ENCODE measurements at regions not wholly inside any gene's neighbourhood (a gene's known extent, or its start where the extent isn't known, plus 50 kb on each side); places are given as distances from the start of the nearest gene placed in this dataset.

GRCh38 chr4:36494747-36495146 lies 213.3 kb downstream of the DTHD1 start:
- H3K4me1 ChIP-seq (replicated peaks in 1 of 2; ENCODE audit: control insufficient read depth in 2 of 2, insufficient read depth in 2 of 2, low read length in 2 of 2) = no peaks in the 10 kb centered on the region
- no peak for FAIRE-seq
- no peak overlapping the region for H2AFZ ChIP-seq (ENCODE audit: low read depth, low read length)
- no peaks in the 10 kb centered on the region for H4K20me1 ChIP-seq (replicated peaks; ENCODE audit: control insufficient read depth, insufficient read depth, low read length)
- no peak overlapping the region for H3K4me2 ChIP-seq (ENCODE audit: insufficient read depth, low read length)
- H3K27ac ChIP-seq (ENCODE audit: extremely low read depth, low read depth, low read length) = no peak overlapping the region
- H3K27me3 ChIP-seq (ENCODE audit: control insufficient read depth in 2 of 2, insufficient read depth in 2 of 2, low read length in 2 of 2) = no peaks in the 10 kb centered on the region
- no peak for TF ChIP-seq ZBTB43 (CRISPR knock-in tag; IDR thresholded peaks at IDR 0.05)
- TF ChIP-seq TRIM28 (IDR thresholded peaks at IDR 0.05) = no peak
- TF ChIP-seq SIN3B (IDR thresholded peaks at IDR 0.05; ENCODE audit: low read depth) = no peak
- TF ChIP-seq KHSRP (IDR thresholded peaks at IDR 0.05) = no peak
- no peak for TF ChIP-seq ZNF778 (CRISPR knock-in tag; IDR thresholded peaks at IDR 0.05)
- ATAC-seq = no peak
- in situ Hi-C loops (cut with MboI) = no loop called here
- no peaks in the 10 kb centered on the region for H3K9me3 ChIP-seq (replicated peaks; ENCODE audit: control insufficient read depth, insufficient read depth, low read depth, low read length)
- H3K9me1 ChIP-seq (ENCODE audit: control insufficient read depth, insufficient read depth, low read length) = no peaks in the 10 kb centered on the region
- no peak overlapping the region for H3K9ac ChIP-seq (ENCODE audit: insufficient read depth in 1 of 2, low read depth in 2 of 2, low read length in 2 of 2)
- no TSS peak for BruUV-seq (replicated peaks)
- H3K79me2 ChIP-seq (ENCODE audit: control insufficient read depth, insufficient read depth, low read length) = no peaks in the 10 kb centered on the region
- H3K36me3 ChIP-seq (ENCODE audit: control insufficient read depth, insufficient read depth, low read length) = no peaks in the 10 kb centered on the region
- DNase-seq (ENCODE audit: extremely low read depth in 1 of 4, low spot score in 3 of 4) = no peak
- no peak overlapping the region for H3K4me3 ChIP-seq
- POLR2A ChIA-PET = no interaction called here
- CTCF ChIA-PET (ENCODE audit: low intra/inter-chr PET ratio) = no interaction called here
- intact Hi-C loops (cut with micrococcal nuclease) = no loop called here
- WGBS (ENCODE audit: insufficient coverage, low coverage, missing lambda C conversion rate) = 9% methylated on average over 2 of the region's 2 CpGs

GRCh38 chr4:36502350-36502749 lies 220.9 kb downstream of the DTHD1 start:
- in situ Hi-C loops (cut with MboI) = no loop called here
- no TSS peak for BruUV-seq (replicated peaks)
- FAIRE-seq = no peak
- TF ChIP-seq IFI16 (CRISPR knock-in tag; IDR thresholded peaks at IDR 0.05) = no peak
- no peak for TF ChIP-seq RERE (CRISPR knock-in tag; IDR thresholded peaks at IDR 0.05; ENCODE audit: borderline replicate concordance)
- TF ChIP-seq HOXB6 (CRISPR knock-in tag; IDR thresholded peaks at IDR 0.05; ENCODE audit: borderline replicate concordance) = no peak
- no peak for TF ChIP-seq TCF7L2 (IDR thresholded peaks at IDR 0.05; ENCODE audit: low read depth, low read length)
- no peak for TF ChIP-seq KDM4B (IDR thresholded peaks at IDR 0.05; ENCODE audit: borderline replicate concordance in 2 of 2, low read depth in 1 of 2)
- TF ChIP-seq TAL1 (IDR thresholded peaks at IDR 0.05) = no peak
- no peak for TF ChIP-seq XRCC5 (IDR thresholded peaks at IDR 0.05; ENCODE audit: low read depth, low read length)
- no peak for TF ChIP-seq ZNF445 (CRISPR knock-in tag; IDR thresholded peaks at IDR 0.05; ENCODE audit: low read depth)

More at GRCh38 chr4:36502350-36502749, 220.9 kb downstream of the DTHD1 start:
- Histone ChIP-seq H3K36me3 (ENCODE audit: control insufficient read depth, insufficient read depth, low read length) (no peaks in the 10 kb centered on the region), H3K79me2 (ENCODE audit: control insufficient read depth, insufficient read depth, low read length) (no peaks in the 10 kb centered on the region), H3K9me1 (ENCODE audit: control insufficient read depth, insufficient read depth, low read length) (no peaks in the 10 kb centered on the region), H3K4me3 (no peak overlapping the region), H3K27me3 (ENCODE audit: control insufficient read depth in 2 of 2, insufficient read depth in 2 of 2, low read length in 2 of 2) (no peaks in the 10 kb centered on the region), H3K27ac (ENCODE audit: extremely low read depth, low read depth, low read length) (no peak overlapping the region), H2AFZ (ENCODE audit: low read depth, low read length) (no peak overlapping the region), H3K4me1 (replicated peaks in 1 of 2; ENCODE audit: control insufficient read depth in 2 of 2, insufficient read depth in 2 of 2, low read length in 2 of 2) (no peaks in the 10 kb centered on the region), H3K9ac (ENCODE audit: insufficient read depth in 1 of 2, low read depth in 2 of 2, low read length in 2 of 2) (no peak overlapping the region), H3K9me3 (replicated peaks; ENCODE audit: control insufficient read depth, insufficient read depth, low read depth, low read length) (no peaks in the 10 kb centered on the region; the same call in 1 of the 2 replicates), H3K4me2 (ENCODE audit: insufficient read depth, low read length) (no peak overlapping the region), H4K20me1 (replicated peaks; ENCODE audit: control insufficient read depth, insufficient read depth, low read length) (no peaks in the 10 kb centered on the region)
- POLR2A ChIA-PET = no interaction called here
- CTCF ChIA-PET (ENCODE audit: low intra/inter-chr PET ratio) = no interaction called here
- DNase-seq (ENCODE audit: extremely low read depth in 1 of 4, low spot score in 3 of 4) = no peak
- intact Hi-C loops (cut with micrococcal nuclease) = no loop called here
- no peak for ATAC-seq
